ENCODE measurements at regions not wholly inside any gene's neighbourhood (a gene's known extent, or its start where the extent isn't known, plus 50 kb on each side); places are given as distances from the start of the nearest gene placed in this dataset.

DNA sequence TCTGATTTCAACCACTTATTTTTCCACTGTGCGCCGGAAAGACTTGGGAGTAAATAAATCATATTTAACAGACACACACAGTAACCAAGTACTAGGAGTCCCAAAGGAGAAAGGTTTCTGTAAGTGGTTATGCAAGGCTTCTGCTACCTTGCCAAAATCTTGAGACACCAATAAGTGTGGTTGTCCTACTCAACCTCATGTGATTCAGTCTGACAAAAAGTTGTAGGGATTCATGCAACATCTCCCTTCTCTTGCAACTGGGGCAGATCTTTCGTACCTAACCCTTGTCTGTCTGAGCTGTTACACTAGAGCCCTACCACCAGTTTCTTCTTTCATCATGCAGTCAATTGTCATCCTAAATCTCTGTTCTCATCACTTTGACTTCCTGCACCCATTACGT is 69.9 kb upstream of the NUDT7 start:
- TF ChIP-seq, protein P1, sequence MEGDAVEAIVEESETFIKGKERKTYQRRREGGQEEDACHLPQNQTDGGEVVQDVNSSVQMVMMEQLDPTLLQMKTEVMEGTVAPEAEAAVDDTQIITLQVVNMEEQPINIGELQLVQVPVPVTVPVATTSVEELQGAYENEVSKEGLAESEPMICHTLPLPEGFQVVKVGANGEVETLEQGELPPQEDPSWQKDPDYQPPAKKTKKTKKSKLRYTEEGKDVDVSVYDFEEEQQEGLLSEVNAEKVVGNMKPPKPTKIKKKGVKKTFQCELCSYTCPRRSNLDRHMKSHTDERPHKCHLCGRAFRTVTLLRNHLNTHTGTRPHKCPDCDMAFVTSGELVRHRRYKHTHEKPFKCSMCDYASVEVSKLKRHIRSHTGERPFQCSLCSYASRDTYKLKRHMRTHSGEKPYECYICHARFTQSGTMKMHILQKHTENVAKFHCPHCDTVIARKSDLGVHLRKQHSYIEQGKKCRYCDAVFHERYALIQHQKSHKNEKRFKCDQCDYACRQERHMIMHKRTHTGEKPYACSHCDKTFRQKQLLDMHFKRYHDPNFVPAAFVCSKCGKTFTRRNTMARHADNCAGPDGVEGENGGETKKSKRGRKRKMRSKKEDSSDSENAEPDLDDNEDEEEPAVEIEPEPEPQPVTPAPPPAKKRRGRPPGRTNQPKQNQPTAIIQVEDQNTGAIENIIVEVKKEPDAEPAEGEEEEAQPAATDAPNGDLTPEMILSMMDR (IDR thresholded peaks at IDR 0.05; ENCODE audit: control insufficient read depth, insufficient read depth, low read depth, low read length, missing control alignments) = no peak

DNA sequence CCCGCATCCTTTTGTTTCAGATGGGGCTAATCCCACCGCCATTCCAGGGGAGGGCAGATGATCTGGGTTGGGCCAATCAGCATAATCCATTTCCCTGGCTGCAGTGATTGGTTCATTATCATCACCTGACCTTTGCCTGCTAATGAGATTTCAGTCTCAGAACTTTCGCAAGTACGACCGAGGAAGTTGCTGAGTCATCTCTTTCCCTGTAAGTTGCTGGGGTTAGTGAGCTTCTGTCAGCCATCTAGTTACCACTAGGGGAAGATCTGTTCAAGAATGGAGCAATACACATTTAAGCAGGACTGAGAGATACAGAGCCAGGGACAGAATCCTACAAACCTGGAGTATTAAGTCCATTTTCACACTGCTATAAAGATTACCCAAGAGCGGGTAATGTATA is 65.3 kb upstream of the NUDT7 start:
- no peak overlapping the region for H3K4me3 ChIP-seq (ENCODE audit: control insufficient read depth, low read depth, low read length)
- TF ChIP-seq, protein P1 (IDR thresholded peaks at IDR 0.05; ENCODE audit: control insufficient read depth, insufficient read depth, low read depth, low read length, missing control alignments) = no peak
- DNase-seq (ENCODE audit: low read depth) = peak; percentile 7

More for the DNA sequence above, 69.9 kb upstream of the NUDT7 start:
- H3K4me3 ChIP-seq (ENCODE audit: control insufficient read depth, low read depth, low read length) = no peak overlapping the region
- no peak for DNase-seq (ENCODE audit: low read depth)

GRCh38 chr16:77660311-77660710 is 62.0 kb upstream of the NUDT7 start:
- DNase-seq (ENCODE audit: low read depth) = peak; percentile 11
- TF ChIP-seq, protein P1 (IDR thresholded peaks at IDR 0.05; ENCODE audit: control insufficient read depth, insufficient read depth, low read depth, low read length, missing control alignments) = peak; percentile 71
- H3K4me3 ChIP-seq (ENCODE audit: control insufficient read depth, low read depth, low read length) = no peak overlapping the region

DNA sequence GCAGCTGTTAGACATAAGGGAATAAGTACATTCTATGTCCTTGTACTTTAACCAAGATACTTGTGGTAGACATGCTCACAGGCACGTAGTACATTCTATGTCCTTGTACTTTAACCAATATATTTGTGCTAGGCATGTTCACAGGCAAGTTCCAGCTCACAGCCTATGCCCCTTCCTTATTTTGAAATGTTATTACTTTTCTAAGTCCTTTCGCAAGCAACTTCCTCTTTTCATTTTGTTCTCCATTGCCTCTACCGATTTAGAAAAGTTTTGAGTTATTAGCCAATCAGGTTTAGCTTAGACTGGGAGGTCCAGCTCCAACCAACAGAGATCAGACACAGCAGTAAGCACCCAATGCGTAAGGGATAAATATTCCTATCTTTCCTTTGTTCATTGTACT is 60.1 kb upstream of the NUDT7 start:
- TF ChIP-seq, protein P1 (IDR thresholded peaks at IDR 0.05; ENCODE audit: control insufficient read depth, insufficient read depth, low read depth, low read length, missing control alignments) = no peak
- no peak for DNase-seq (ENCODE audit: low read depth)
- no peak overlapping the region for H3K4me3 ChIP-seq (ENCODE audit: control insufficient read depth, low read depth, low read length)

DNA sequence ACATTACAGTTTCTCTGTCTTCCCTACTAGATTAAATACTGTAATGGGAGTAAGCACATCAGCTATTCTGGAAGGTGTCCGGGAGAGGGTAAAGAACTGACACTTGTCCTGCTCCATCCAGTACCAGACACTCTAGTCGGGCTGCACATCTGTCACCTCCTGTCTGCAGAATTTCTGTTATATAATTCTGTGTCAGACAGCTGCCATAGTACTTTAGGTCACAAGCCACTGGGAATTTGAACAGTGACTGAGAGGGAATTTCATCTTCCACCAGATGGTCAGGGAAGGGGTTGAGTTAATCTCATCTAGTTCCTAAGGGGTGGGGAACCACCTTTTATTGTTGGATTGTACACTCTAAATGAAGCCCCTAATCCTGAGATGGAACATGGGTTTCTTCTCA is 58.6 kb upstream of the NUDT7 start:
- TF ChIP-seq, protein P1 (IDR thresholded peaks at IDR 0.05; ENCODE audit: control insufficient read depth, insufficient read depth, low read depth, low read length, missing control alignments) = no peak

GRCh38 chr16:77666771-77667170 is 55.5 kb upstream of the NUDT7 start:
- H3K4me3 ChIP-seq (ENCODE audit: control insufficient read depth, low read depth, low read length) = no peak overlapping the region
- TF ChIP-seq, protein P1 (IDR thresholded peaks at IDR 0.05; ENCODE audit: control insufficient read depth, insufficient read depth, low read depth, low read length, missing control alignments) = no peak
- DNase-seq (ENCODE audit: low read depth) = no peak

More for the DNA sequence above, 58.6 kb upstream of the NUDT7 start:
- no peak overlapping the region for H3K4me3 ChIP-seq (ENCODE audit: control insufficient read depth, low read depth, low read length)
- no peak for DNase-seq (ENCODE audit: low read depth)

DNA sequence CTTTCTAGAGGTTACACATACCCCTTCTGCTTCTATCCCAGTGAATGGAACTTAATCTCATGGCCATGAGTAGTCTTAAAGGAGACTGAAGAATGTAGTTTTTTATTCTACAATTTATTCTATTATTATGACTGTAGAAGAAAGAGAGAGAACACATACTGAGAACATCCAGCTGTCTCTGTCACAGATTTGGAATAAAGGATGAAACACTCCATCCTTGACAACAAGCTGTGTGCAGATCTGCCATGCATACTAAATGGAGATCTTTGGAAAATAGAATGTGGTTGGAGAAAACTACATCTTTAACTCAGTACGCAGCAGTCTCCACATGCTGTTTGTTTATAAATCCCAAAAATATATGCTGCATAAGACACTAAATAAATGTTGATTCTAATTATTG is 54.1 kb upstream of the NUDT7 start:
- no peak overlapping the region for H3K4me3 ChIP-seq (ENCODE audit: control insufficient read depth, low read depth, low read length)
- DNase-seq (ENCODE audit: low read depth) = no peak
- TF ChIP-seq, protein P1 (IDR thresholded peaks at IDR 0.05; ENCODE audit: control insufficient read depth, insufficient read depth, low read depth, low read length, missing control alignments) = no peak

Data from AG09309 (cell line).